GM18520 (cell line): ENCODE measurements at regions not wholly inside any gene's neighbourhood (a gene's known extent, or its start where the extent isn't known, plus 50 kb on each side); places are given as distances from the start of the nearest gene placed in this dataset.
"Not testable (repeated sequence)": the region's sequence is repeated elsewhere in the genome, so short reads cannot be mapped to it uniquely, and the experiment has no call there.

Experiments
- ATAC-seq: cut with Tn5 transposase; IDR thresholded peaks from one replicate; pipeline ENCODE4 v1.9.1; 2021; ENCODE audit not compliant: unreplicated experiment

DNA sequence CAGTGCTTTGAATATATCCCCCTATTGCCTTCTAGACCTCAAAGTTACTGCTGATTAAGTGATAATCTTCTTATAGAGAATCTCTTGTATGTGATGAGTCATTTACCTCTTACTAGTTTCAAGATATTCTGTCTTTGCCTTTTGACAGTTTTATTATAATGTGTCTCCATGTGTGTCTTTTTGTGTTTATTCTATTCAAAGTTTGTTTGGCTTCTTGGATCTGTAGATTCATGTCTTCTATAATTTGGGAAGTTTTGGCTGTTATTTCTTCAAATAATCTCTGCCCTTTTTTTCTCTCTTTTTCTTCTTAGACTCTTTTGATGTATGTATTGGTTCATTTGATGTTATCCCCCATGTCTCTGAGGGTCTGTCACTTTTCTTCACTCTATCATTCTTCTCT lies 915.7 kb upstream of the GRIA3 start:
- ATAC-seq, result no peak

- no peak for ATAC-seq
These were observed 914.8 kb upstream of the GRIA3 start for GRCh38 chrX:122269243-122269781.

DNA sequence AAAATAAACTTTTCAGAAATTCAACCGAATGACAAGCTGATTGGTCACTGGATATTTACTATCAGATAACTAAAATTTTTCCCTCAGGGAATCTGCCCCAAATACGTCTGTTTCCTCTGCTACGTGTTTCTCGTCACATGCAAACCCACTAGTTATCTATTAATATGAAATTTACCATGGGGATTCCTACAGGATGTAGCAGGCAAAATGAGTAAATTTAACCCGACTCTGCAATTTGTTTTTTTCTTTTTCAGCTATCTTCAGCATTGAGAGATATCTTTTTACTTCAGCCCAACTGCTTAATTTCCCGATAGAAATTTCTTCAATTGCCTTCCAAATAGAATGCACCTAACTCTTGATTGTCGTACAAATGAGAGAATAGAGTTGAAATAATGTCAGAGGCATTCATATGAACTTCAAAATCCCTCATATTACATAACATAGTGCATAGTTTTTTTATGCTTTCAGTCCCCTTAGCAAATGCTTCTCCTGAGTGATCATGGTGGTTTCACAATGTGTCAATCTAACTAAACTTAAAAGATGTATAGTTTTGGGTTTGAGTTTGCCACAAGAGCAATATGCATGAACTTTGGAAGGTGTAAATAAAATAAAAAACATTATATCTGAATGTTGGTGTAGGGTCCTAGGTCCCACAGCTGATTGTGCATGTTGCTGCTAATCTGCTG lies 913.1 kb upstream of the GRIA3 start:
- ATAC-seq, result no peak

- ATAC-seq, result no peak
These were observed 912.1 kb upstream of the GRIA3 start for GRCh38 chrX:122272011-122272410.

DNA sequence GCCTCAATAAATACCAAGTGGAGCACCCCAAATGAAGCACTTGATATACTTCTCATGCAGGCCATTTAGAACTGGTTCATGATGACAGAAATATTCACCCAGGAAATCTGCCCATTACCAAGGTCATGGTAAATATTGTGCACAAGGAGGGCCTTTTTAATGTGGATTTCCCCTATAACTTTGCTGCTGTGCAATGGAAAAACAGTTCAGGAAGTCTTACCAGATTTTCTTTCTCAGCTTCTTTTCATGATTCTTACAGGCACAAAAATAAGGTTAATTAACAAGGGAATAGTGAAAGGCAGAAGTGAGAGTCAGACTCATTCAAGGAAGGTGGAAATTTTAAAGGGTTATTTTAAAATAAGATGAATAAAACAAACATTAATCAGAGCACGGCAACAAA lies 904.3 kb upstream of the GRIA3 start:
- ATAC-seq, result no peak

DNA sequence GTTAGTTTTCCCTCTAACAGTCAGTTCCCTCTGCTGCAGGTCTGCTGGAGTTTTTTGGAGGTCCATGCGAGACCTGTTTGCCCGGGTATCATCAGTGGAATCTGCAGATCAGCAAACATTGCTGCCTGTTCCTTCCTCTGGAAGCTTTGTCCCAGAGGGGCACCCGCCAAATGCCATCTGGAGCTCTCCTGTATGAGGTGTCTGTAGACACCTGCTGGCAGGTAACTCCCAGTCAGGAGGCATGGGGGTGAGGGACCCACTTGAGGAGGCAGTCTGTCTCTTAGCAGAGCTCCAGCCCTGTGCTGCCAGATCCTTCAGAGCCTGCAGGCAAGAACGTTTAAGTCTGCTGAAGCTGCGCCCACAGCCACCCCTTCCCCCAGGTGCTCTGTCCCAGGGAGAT lies 884.3 kb upstream of the GRIA3 start:
- not testable (repeated sequence) for ATAC-seq

DNA sequence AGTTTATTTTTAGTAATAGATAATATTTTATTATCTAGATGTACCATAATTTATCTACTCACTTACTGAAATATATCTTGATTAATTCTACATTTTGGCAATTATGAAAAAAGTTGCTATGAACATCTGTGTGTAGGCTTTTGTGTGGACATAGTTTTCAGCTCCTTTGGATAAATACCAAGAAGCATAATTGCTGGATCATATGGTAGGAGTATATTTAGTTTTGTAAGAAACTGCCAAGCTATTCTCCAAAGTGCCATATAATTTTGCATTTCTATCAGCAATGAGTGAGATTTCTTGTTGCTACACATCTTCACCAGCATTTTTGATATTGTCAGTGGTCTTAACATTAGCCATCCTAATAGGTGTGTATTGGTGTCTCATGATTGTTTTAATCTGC lies 882.6 kb upstream of the GRIA3 start:
- no peak for ATAC-seq

GRCh38 chrX:122303761-122304160 lies 880.3 kb upstream of the GRIA3 start:
- no peak for ATAC-seq

GRCh38 chrX:122344816-122345215 lies 839.3 kb upstream of the GRIA3 start:
- no peak for ATAC-seq

DNA sequence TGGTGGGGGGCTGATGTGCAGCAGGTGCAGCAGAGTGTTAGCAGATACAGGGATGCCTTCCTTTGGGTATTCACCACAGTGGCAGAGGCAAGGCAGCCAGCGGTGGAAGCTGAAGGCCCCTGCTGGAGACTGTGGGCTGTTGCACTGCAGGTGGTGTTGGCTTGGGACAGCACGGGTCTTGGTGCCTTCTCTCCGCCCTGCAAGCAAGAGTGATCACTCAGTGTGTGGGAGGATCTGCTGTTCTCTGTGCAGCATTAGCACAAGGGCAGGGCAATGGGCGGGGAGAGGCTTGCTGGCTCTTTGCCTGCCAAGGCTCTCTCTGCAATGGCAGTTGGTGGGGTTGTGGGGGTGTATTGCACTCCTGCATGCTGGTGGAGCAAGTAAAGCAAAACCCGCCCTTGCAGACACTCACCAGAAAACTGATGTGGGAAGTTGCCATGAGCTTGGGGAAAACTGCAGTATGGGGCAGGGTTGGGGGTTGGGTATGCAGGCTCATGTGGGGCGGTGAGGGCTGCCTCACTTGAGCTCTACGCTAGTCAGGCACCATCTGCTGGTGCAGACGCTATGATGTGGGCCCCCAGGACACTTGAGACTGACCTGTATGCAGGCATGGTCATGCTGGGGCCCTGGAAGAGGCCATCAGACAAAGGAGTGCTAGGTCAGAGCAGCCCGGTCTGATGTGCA lies 820.8 kb upstream of the GRIA3 start:
- no peak for ATAC-seq

GRCh38 chrX:122375533-122375932 lies 808.5 kb upstream of the GRIA3 start:
- ATAC-seq, result not testable (repeated sequence)

DNA sequence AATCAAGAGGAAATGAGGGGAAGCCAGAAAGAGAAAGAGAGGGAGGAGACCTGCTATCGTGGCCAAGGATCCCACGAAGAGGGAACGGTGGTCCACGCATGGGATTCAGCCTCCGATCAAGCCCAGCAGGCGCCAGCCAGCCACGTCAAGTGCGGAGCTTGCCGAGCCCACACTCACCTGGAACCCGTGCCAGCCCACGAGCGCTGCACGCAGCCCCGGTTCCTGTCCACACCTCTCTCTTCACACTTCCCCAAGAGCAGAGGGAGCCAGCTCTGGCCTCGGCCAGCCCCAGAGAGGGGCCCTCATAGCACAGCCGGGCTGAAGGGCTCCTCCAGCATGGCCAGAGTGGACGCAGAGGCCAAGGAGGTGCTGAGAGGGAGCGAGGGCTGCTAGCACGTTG lies 795.1 kb upstream of the GRIA3 start:
- ATAC-seq, result no peak

DNA sequence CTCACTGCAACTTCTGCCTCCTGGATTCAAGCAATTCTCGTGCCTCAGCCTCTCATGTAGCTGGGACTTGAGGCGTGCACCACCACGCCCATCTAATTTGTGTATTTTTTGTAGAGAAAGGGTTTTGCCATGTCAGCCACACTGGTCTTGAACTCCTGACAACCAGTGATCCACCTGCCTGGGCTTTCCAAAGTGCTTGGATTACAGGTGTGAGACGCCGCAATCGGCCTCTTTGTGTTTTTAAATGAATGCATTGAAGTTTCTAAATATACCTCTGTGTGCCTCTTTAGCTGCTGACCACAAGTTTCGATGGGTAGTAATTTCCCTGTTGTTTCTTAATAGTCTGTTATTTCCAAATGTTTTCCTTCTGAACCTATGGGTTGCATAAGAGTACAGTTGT lies 765.3 kb upstream of the GRIA3 start:
- ATAC-seq, result no peak

- ATAC-seq, result no peak
These were observed 762.5 kb upstream of the GRIA3 start for GRCh38 chrX:122421434-122422121.

DNA sequence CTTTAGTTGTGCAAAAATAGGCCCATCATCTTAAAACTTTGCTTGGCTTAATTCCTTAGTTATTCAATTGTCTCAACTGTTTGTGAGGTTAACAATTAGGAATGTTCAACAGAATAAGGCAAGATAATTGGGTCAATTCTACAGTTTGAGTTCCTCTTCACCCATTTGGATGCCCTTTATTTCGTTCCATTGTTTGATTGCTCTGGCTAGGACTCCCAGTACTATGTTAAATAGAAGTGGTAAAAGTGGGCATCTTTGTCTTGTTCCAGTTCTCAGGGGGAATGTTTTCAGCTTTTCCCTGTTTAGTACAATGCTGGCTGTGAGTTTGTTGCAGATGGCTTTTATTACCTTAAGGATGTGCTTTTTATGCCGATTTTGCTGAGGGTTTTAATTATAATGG lies 761.5 kb upstream of the GRIA3 start:
- ATAC-seq, result no peak

GRCh38 chrX:122434942-122435341 lies 749.1 kb upstream of the GRIA3 start:
- no peak for ATAC-seq

GRCh38 chrX:122439831-122440230 lies 744.2 kb upstream of the GRIA3 start:
- ATAC-seq, result no peak

GRCh38 chrX:122440832-122441231 lies 743.2 kb upstream of the GRIA3 start:
- ATAC-seq, result no peak

- ATAC-seq, result no peak
These were observed 742.6 kb upstream of the GRIA3 start for GRCh38 chrX:122441451-122441850.

- ATAC-seq, result no peak
These were observed 738.6 kb upstream of the GRIA3 start for GRCh38 chrX:122445466-122445865.

- no peak for ATAC-seq
These were observed 719.7 kb upstream of the GRIA3 start for GRCh38 chrX:122464341-122464740.

DNA sequence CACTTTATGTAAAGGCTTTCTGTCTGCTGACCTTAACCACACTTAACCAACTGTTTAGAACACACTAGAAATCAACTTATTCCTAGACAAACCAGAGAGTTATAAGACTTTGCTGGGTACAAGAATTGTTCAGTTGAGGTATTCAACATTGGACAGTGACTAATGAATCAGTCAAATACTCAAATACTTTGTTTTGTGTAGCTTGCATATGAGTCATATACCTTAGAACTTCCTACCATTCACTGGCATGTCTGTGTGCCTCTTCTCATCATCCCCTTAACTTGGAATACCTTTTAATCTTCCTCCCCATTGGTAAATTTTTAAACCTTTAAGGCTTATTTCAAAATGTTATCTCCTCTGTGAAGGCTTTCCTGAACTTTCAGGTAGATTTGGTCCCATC lies 708.8 kb upstream of the GRIA3 start:
- ATAC-seq, result no peak
